VCaP (cell line): ENCODE measurements at regions not wholly inside any gene's neighbourhood (a gene's known extent, or its start where the extent isn't known, plus 50 kb on each side); places are given as distances from the start of the nearest gene placed in this dataset.

Experiments
- H3K27ac ChIP-seq: fragments of 450-650 bp; 2 replicates; pipeline ENCODE4 v1.5.1; 2017
- TF ChIP-seq, protein P1 (sequence below): fragments of 450-650 bp; conservative IDR thresholded peaks from 2 replicates; pipeline ENCODE4 v1.5.1; 2017; ENCODE audit warnings: mild to moderate bottlenecking, moderate library complexity

- TF ChIP-seq, protein P1, sequence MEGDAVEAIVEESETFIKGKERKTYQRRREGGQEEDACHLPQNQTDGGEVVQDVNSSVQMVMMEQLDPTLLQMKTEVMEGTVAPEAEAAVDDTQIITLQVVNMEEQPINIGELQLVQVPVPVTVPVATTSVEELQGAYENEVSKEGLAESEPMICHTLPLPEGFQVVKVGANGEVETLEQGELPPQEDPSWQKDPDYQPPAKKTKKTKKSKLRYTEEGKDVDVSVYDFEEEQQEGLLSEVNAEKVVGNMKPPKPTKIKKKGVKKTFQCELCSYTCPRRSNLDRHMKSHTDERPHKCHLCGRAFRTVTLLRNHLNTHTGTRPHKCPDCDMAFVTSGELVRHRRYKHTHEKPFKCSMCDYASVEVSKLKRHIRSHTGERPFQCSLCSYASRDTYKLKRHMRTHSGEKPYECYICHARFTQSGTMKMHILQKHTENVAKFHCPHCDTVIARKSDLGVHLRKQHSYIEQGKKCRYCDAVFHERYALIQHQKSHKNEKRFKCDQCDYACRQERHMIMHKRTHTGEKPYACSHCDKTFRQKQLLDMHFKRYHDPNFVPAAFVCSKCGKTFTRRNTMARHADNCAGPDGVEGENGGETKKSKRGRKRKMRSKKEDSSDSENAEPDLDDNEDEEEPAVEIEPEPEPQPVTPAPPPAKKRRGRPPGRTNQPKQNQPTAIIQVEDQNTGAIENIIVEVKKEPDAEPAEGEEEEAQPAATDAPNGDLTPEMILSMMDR = no peak
- no peak overlapping the region for H3K27ac ChIP-seq
These were observed 89.6 kb upstream of the SPRY2 start for GRCh38 chr13:80430561-80430960.

- TF ChIP-seq, protein P1 = no peak
- no peak overlapping the region for H3K27ac ChIP-seq
These were observed 87.6 kb upstream of the SPRY2 start for GRCh38 chr13:80428349-80429096.

DNA sequence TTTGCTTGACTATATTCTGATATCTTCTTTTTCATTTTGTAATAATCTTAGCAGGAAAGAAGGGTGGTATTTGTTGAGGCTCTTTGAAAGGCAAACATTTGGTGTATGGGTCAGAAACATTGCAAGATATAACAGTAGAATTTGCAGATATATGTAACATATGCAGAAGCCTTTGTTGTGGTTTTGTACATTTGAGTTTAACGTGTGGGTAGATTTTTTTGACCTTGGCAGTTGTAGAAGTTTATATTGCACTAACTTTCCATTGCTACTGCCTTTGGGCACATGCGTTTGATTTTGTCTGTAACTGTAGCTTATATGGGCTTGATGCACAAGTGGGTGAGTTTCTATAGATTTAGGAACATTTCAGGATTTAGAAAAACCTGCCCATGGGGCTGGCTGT is 78.5 kb upstream of the SPRY2 start:
- no peak overlapping the region for H3K27ac ChIP-seq
- TF ChIP-seq, protein P1 = no peak

DNA sequence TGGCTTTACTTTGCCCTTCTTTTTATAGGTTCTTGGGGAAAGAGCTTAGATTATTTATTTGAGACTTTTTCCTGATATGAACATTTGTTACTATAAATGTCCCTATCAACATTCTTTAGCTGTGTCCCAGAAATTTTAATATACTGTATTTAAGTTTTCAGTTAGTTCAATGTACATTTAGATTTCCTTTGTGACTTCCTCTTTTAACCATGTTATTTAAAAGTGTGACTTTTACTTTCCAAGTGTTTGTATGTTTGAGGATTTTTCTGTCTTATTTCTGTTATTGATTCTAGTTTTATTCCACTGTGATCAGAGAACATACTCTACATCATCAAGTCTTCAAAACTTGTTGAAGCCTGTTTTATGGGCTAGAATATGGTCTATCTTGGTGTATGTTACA is 72.7 kb upstream of the SPRY2 start:
- no peak overlapping the region for H3K27ac ChIP-seq
- TF ChIP-seq, protein P1 = no peak

- H3K27ac ChIP-seq = no peak overlapping the region
- TF ChIP-seq, protein P1 = no peak
These were observed 67.3 kb upstream of the SPRY2 start for GRCh38 chr13:80408270-80408669.

GRCh38 chr13:80400865-80401426 is 60.0 kb upstream of the SPRY2 start:
- no peak overlapping the region for H3K27ac ChIP-seq
- TF ChIP-seq, protein P1 = no peak

DNA sequence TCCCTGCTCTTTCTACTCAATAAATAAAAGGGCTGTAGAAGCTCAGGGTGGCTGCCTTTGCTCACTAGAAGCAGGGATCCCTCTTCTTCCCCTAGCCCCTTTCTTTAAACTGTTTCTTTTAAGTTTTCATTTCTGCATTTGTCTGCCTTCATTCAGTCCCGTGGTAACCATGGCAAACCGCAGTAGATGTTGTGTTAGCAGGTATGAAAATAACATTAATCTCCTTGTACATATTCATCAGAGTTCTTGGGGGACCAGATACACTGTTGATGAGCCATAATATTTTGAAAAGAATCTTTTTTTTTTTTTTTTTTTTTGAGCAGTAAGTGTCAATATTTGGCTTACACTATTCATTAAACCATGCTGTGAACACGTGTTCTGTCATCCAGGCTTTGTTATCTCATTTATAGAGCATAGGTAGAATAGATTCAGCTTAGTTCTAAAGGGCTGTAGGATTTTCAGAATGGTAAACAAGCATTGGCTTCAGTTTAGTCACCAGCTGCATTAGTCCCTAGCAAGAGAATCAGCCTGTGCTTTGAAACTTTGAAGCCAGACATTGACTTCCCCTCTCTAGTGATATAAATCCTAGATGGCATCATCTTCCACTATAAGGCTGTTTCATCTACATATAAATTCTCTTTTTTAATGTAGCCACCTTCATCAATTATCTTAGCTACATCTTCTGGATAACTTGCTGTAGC is 59.4 kb upstream of the SPRY2 start:
- H3K27ac ChIP-seq = no peak overlapping the region
- TF ChIP-seq, protein P1 = no peak
